ENCODE measurements at regions not wholly inside any gene's neighbourhood (a gene's known extent, or its start where the extent isn't known, plus 50 kb on each side); places are given as distances from the start of the nearest gene placed in this dataset.

- no peaks in the 10 kb centered on the region for H3K4me1 Mint-ChIP-seq (ENCODE audit: low read depth, unreplicated experiment)
- TF ChIP-seq CTCF (IDR thresholded peaks at IDR 0.05; ENCODE audit: partially characterized antibody, unreplicated experiment), result no peak
These were observed 75.2 kb upstream of the PLAC8 start for GRCh38 chr4:83189631-83190136.

GRCh38 chr4:83180431-83180968 is 66.0 kb upstream of the PLAC8 start:
- Mint-ChIP-seq H3K36me3 (ENCODE audit: unreplicated experiment) (peaks cover 5% of the 10 kb centered on the region), H3K27ac (ENCODE audit: unreplicated experiment) (no peak overlapping the region), H3K4me1 (ENCODE audit: low read depth, unreplicated experiment) (peaks cover 5% of the 10 kb centered on the region), H3K9me3 (ENCODE audit: unreplicated experiment) (peaks cover 8% of the 10 kb centered on the region), H3K27me3 (ENCODE audit: unreplicated experiment) (peaks cover 2% of the 10 kb centered on the region), H3K4me3 (ENCODE audit: unreplicated experiment) (no peak overlapping the region)
- no peak for DNase-seq
- no peak for TF ChIP-seq CTCF (IDR thresholded peaks at IDR 0.05; ENCODE audit: partially characterized antibody, unreplicated experiment)

More at GRCh38 chr4:83189631-83190136, 75.2 kb upstream of the PLAC8 start:
- Mint-ChIP-seq H3K9me3 (ENCODE audit: unreplicated experiment) (no peaks in the 10 kb centered on the region), H3K27ac (ENCODE audit: unreplicated experiment) (no peak overlapping the region), H3K27me3 (ENCODE audit: unreplicated experiment) (no peaks in the 10 kb centered on the region), H3K36me3 (ENCODE audit: unreplicated experiment) (no peaks in the 10 kb centered on the region), H3K4me3 (ENCODE audit: unreplicated experiment) (no peak overlapping the region)
- no peak for DNase-seq

- H3K9me3 Mint-ChIP-seq (ENCODE audit: unreplicated experiment), result peaks cover 8% of the 10 kb centered on the region
- no peak overlapping the region for H3K27ac Mint-ChIP-seq (ENCODE audit: unreplicated experiment)
- peaks cover 2% of the 10 kb centered on the region for H3K27me3 Mint-ChIP-seq (ENCODE audit: unreplicated experiment)
- no peak for TF ChIP-seq CTCF (IDR thresholded peaks at IDR 0.05; ENCODE audit: partially characterized antibody, unreplicated experiment)
- DNase-seq, result no peak
- H3K4me1 Mint-ChIP-seq (ENCODE audit: low read depth, unreplicated experiment), result peaks cover 5% of the 10 kb centered on the region
- H3K4me3 Mint-ChIP-seq (ENCODE audit: unreplicated experiment), result no peak overlapping the region
- H3K36me3 Mint-ChIP-seq (ENCODE audit: unreplicated experiment), result peaks cover 10% of the 10 kb centered on the region
These were observed 64.7 kb upstream of the PLAC8 start for GRCh38 chr4:83179205-83179604.

GRCh38 chr4:83178029-83178428 is 63.5 kb upstream of the PLAC8 start:
- H3K27me3 Mint-ChIP-seq (ENCODE audit: unreplicated experiment), result peaks cover 2% of the 10 kb centered on the region
- peaks cover 8% of the 10 kb centered on the region for H3K9me3 Mint-ChIP-seq (ENCODE audit: unreplicated experiment)
- no peak for DNase-seq
- H3K36me3 Mint-ChIP-seq (ENCODE audit: unreplicated experiment), result peaks cover 10% of the 10 kb centered on the region
- no peak for TF ChIP-seq CTCF (IDR thresholded peaks at IDR 0.05; ENCODE audit: partially characterized antibody, unreplicated experiment)
- H3K4me1 Mint-ChIP-seq (ENCODE audit: low read depth, unreplicated experiment), result no peaks in the 10 kb centered on the region
- H3K4me3 Mint-ChIP-seq (ENCODE audit: unreplicated experiment), result no peak overlapping the region
- no peak overlapping the region for H3K27ac Mint-ChIP-seq (ENCODE audit: unreplicated experiment)

GRCh38 chr4:83177182-83177581 is 62.7 kb upstream of the PLAC8 start:
- Mint-ChIP-seq H3K36me3 (ENCODE audit: unreplicated experiment) (peaks cover 10% of the 10 kb centered on the region), H3K4me1 (ENCODE audit: low read depth, unreplicated experiment) (no peaks in the 10 kb centered on the region), H3K9me3 (ENCODE audit: unreplicated experiment) (peaks cover 8% of the 10 kb centered on the region), H3K4me3 (ENCODE audit: unreplicated experiment) (no peak overlapping the region), H3K27me3 (ENCODE audit: unreplicated experiment) (peaks cover 2% of the 10 kb centered on the region), H3K27ac (ENCODE audit: unreplicated experiment) (no peak overlapping the region)
- TF ChIP-seq CTCF (IDR thresholded peaks at IDR 0.05; ENCODE audit: partially characterized antibody, unreplicated experiment), result no peak
- no peak for DNase-seq
